Cardiac muscle cell (in vitro differentiated cells and primary cell): ENCODE measurements at regions not wholly inside any gene's neighbourhood (a gene's known extent, or its start where the extent isn't known, plus 50 kb on each side); places are given as distances from the start of the nearest gene placed in this dataset.
A peak's percentile ranks its signal among the peaks of the same experiment; 100 is the strongest.

ENCODE experiments used
- DNase-seq, 2 donors: peaks; one replicate each; pipeline versions ENCODE4 v3.0.0 to v3.0.0-alpha.2; 2010 to 2017; ENCODE audit warnings: low read depth in 1 of 2, low spot score in 1 of 2
- H3K27ac ChIP-seq: fragments of 200-600 bp; sonication (generic); 2 replicates; pipeline ENCODE4 v1.5.1; 2016
- H3K27me3 ChIP-seq: fragments of 200-600 bp; sonication (generic); 2 replicates; pipeline ENCODE4 v1.6.0; 2016; ENCODE audit warnings: control low read depth
- H3K36me3 ChIP-seq: fragments of 200-600 bp; sonication (generic); 2 replicates; pipeline ENCODE4 v1.5.1; 2016; ENCODE audit warnings: control low read depth
- H3K4me1 ChIP-seq: fragments of 200-600 bp; sonication (generic); 2 replicates; pipeline ENCODE4 v1.8.1; 2017; ENCODE audit warnings: low read depth, mild to moderate bottlenecking, mixed run types
- H3K4me3 ChIP-seq: fragments of 200-600 bp; sonication (generic); 2 replicates; pipeline ENCODE4 v1.5.1; 2016; ENCODE audit warnings: mild to moderate bottlenecking
- H3K9me3 ChIP-seq: fragments of 200-600 bp; sonication (generic); 2 replicates; pipeline ENCODE4 v1.5.1; 2017; ENCODE audit warnings: low read depth, mild to moderate bottlenecking, control low read depth
- CTCF ChIP-seq: IDR thresholded peaks from 2 replicates; pipeline ENCODE4 v1.5.1; 2012; ENCODE audit warnings: low read depth, mild to moderate bottlenecking, low read length

- H3K4me1 ChIP-seq = no peaks in the 10 kb centered on the region
- no peaks in the 10 kb centered on the region for H3K36me3 ChIP-seq
- H3K27me3 ChIP-seq = no peaks in the 10 kb centered on the region
- H3K27ac ChIP-seq = no peak overlapping the region
- TF ChIP-seq CTCF = no peak
- H3K4me3 ChIP-seq = no peak overlapping the region
- H3K9me3 ChIP-seq = no peaks in the 10 kb centered on the region
- DNase-seq = no peak
Measured at GRCh38 chr2:188078534-188078933, 213.1 kb upstream of the GULP1 start.

DNA sequence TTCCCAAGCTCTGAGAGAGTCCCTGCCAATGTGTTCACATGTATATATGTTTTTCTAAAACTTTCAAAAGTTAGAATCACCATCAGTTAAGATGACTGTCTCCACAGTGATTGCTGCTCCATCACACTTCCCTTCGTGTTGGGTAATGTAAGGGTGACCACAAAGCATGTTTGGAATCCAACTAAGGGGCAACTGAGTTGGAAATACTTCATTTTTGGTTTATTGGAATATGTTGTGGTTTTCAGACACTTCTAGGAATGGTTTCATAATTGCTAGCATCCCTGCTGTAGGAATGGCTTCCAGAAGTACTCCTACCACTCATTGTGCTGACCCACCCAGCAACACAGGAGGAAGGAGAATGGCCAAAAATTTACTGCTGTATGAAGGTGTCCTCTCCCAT, 212.5 kb upstream of the GULP1 start:
- TF ChIP-seq CTCF = no peak
- peak in 1 of 2 donors; percentile 79 for DNase-seq
- no peaks in the 10 kb centered on the region for H3K36me3 ChIP-seq
- H3K27ac ChIP-seq = no peak overlapping the region
- no peaks in the 10 kb centered on the region for H3K4me1 ChIP-seq
- no peak overlapping the region for H3K4me3 ChIP-seq
- H3K9me3 ChIP-seq = no peaks in the 10 kb centered on the region
- H3K27me3 ChIP-seq = no peaks in the 10 kb centered on the region

DNA sequence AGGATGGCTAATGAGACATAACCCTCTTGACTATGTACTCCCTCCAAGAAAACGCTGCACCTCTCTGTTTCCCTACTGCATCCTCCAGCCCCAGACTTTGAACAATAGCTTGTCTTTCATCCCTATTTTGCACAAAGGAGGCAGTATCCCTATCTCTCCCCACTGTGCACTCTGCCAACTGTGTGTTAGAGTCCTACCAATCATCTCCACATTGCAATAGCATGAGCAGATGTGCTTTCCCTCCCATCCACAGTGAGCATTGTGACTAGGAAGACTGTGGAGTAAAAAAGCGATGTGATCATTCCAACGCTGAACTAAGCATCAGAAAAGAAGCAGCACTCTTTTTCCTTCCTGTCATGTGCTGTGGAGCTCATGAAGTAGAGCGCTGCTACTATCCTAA, 206.3 kb upstream of the GULP1 start:
- Histone ChIP-seq H3K4me3 (no peak overlapping the region), H3K9me3 (no peaks in the 10 kb centered on the region), H3K4me1 (no peaks in the 10 kb centered on the region), H3K36me3 (no peaks in the 10 kb centered on the region), H3K27ac (no peak overlapping the region), H3K27me3 (no peaks in the 10 kb centered on the region)
- no peak for TF ChIP-seq CTCF
- no peak for DNase-seq

DNA sequence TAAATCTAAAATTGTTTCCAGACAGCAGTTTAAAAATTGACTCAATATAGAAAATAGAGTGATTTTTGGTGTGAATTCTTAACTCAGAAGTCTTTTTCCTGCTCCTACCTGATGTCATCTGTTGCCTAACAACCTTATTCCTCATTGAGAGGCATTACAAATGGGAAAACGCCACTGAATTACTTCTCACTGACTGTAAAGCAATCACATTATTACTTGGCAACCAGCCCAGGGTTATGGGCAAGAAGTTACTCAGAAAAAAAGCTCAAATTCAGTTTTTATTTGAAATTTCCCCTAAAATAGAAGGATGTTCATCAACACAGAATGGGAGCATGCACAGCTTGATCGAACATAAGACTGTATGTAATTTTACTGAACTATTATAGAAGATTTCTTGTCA, 201.8 kb upstream of the GULP1 start:
- peaks cover 4% of the 10 kb centered on the region for H3K4me1 ChIP-seq
- TF ChIP-seq CTCF = no peak

GRCh38 chr2:188091220-188091619, 200.5 kb upstream of the GULP1 start:
- Histone ChIP-seq H3K4me3 (no peak overlapping the region), H3K9me3 (no peaks in the 10 kb centered on the region), H3K36me3 (no peaks in the 10 kb centered on the region), H3K4me1 (peaks cover 4% of the 10 kb centered on the region), H3K27me3 (no peaks in the 10 kb centered on the region), H3K27ac (no peak overlapping the region)
- TF ChIP-seq CTCF = no peak
- DNase-seq = peak in 1 of 2 donors; percentile 2

More for the DNA sequence above, 201.8 kb upstream of the GULP1 start:
- Histone ChIP-seq H3K4me3 (no peak overlapping the region), H3K27me3 (no peaks in the 10 kb centered on the region), H3K27ac (no peak overlapping the region), H3K36me3 (no peaks in the 10 kb centered on the region), H3K9me3 (no peaks in the 10 kb centered on the region)
- peak in 1 of 2 donors; percentile 6 for DNase-seq

DNA sequence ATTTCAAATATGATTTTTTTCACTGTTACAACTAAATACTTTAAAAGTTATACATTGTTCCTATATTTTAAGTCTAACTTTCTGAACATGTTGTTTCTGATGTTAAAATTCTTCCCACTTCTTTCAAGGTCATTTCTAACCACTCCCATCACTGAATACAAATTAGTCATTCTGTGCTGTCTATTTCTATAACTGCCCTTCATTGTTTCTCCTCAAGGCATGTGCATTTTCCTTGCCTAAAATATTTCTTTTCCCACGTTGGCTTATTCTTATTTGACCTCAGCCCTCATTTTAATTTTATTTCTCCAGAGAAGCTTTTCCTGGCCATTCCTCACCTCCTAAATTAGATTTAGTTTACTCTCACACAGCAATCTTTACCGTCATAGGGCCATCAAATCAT, 198.9 kb upstream of the GULP1 start:
- H3K4me3 ChIP-seq = no peak overlapping the region
- H3K27me3 ChIP-seq = no peaks in the 10 kb centered on the region
- no peaks in the 10 kb centered on the region for H3K9me3 ChIP-seq
- no peak for DNase-seq
- H3K36me3 ChIP-seq = no peaks in the 10 kb centered on the region
- peak overlapping the region; percentile 10 for H3K27ac ChIP-seq
- TF ChIP-seq CTCF = no peak
- H3K4me1 ChIP-seq = peaks cover 4% of the 10 kb centered on the region
